ENCODE measurements at regions not wholly inside any gene's neighbourhood (a gene's known extent, or its start where the extent isn't known, plus 50 kb on each side); places are given as distances from the start of the nearest gene placed in this dataset.

- no peak for DNase-seq (ENCODE audit: low spot score)
- Histone ChIP-seq H3K27ac (peak overlapping the region in 1 of 2 donors; percentile 39), H3K4me3 (no peak overlapping the region)
- no peak for TF ChIP-seq CTCF (IDR thresholded peaks at IDR 0.05)
Observed at GRCh38 chr3:27596921-27597320, 112.7 kb upstream of the SLC4A7 start.

- no peak for TF ChIP-seq CTCF (IDR thresholded peaks at IDR 0.05)
- Histone ChIP-seq H3K4me3 (no peak overlapping the region), H3K27ac (peak overlapping the region in 1 of 2 donors; percentile 39)
- DNase-seq (ENCODE audit: low spot score): no peak
Observed at GRCh38 chr3:27596334-27596841, 112.2 kb upstream of the SLC4A7 start.

- peak overlapping the region; percentile 31 to 33 for H3K27ac ChIP-seq
- H3K4me3 ChIP-seq: no peak overlapping the region
- TF ChIP-seq CTCF (IDR thresholded peaks at IDR 0.05): no peak
- DNase-seq (ENCODE audit: low spot score): no peak
Observed at GRCh38 chr3:27594096-27594690, 110.0 kb upstream of the SLC4A7 start.

- no peak for TF ChIP-seq CTCF (IDR thresholded peaks at IDR 0.05)
- Histone ChIP-seq H3K27ac (no peak overlapping the region), H3K4me3 (no peak overlapping the region)
- no peak for DNase-seq (ENCODE audit: low spot score)
Observed at GRCh38 chr3:27593173-27593572, 109.0 kb upstream of the SLC4A7 start.

GRCh38 chr3:27591312-27592210 is 107.4 kb upstream of the SLC4A7 start:
- H3K27ac ChIP-seq: peak overlapping the region; percentile 79 to 80
- DNase-seq (ENCODE audit: low spot score): no peak
- H3K4me3 ChIP-seq: peak overlapping the region; percentile 41
- no peak for TF ChIP-seq CTCF (IDR thresholded peaks at IDR 0.05)

GRCh38 chr3:27590437-27591298 is 106.5 kb upstream of the SLC4A7 start:
- Histone ChIP-seq H3K27ac (peak overlapping the region; percentile 79 to 80), H3K4me3 (peak overlapping the region; percentile 41)
- no peak for DNase-seq (ENCODE audit: low spot score)

More at GRCh38 chr3:27590437-27591298, 106.5 kb upstream of the SLC4A7 start:
- TF ChIP-seq CTCF (IDR thresholded peaks at IDR 0.05): no peak

Measured in coronary artery (tissue), 2 donors.